Neural cell (in vitro differentiated cells): ENCODE measurements at regions not wholly inside any gene's neighbourhood (a gene's known extent, or its start where the extent isn't known, plus 50 kb on each side); places are given as distances from the start of the nearest gene placed in this dataset.

ENCODE experiments used
- CTCF ChIP-seq: fragments of 450-650 bp; IDR thresholded peaks from 2 replicates; pipeline ENCODE4 v1.5.1; 2014; ENCODE audit warnings: antibody characterized with exemption, mild to moderate bottlenecking, moderate library complexity; ENCODE audit not compliant: poor library complexity, severe bottlenecking
- EP300 ChIP-seq: fragments of 450-650 bp; conservative IDR thresholded peaks from 2 replicates; pipeline ENCODE4 v1.6.1; 2014; ENCODE audit warnings: antibody characterized with exemption, mild to moderate bottlenecking, moderate library complexity; ENCODE audit not compliant: poor library complexity, severe bottlenecking
- EZH2 ChIP-seq: fragments of 200-600, 300-800 bp; shearing (Covaris generic), sonication (generic); IDR thresholded peaks from 2 replicates; pipeline ENCODE4 v1.6.1; 2014; ENCODE audit warnings: antibody characterized with exemption, low read length, borderline replicate concordance, mild to moderate bottlenecking; ENCODE audit not compliant: insufficient read depth, poor library complexity, severe bottlenecking
- MXI1 ChIP-seq: fragments of 450-650 bp; conservative IDR thresholded peaks from 2 replicates; pipeline ENCODE4 v1.6.1; 2014; ENCODE audit warnings: antibody characterized with exemption, mild to moderate bottlenecking; ENCODE audit not compliant: poor library complexity, severe bottlenecking
- POLR2AphosphoS5 ChIP-seq: IDR thresholded peaks from 2 replicates; pipeline ENCODE4 v1.6.1; 2012
- SMC3 ChIP-seq: fragments of 450-650 bp; conservative IDR thresholded peaks from 2 replicates; pipeline ENCODE4 v1.6.1; 2014; ENCODE audit warnings: antibody characterized with exemption, mild to moderate bottlenecking, moderate library complexity; ENCODE audit not compliant: poor library complexity
- TAF1 ChIP-seq: IDR thresholded peaks from 2 replicates; pipeline ENCODE4 v1.6.1; 2012; ENCODE audit warnings: low read depth

GRCh38 chr3:4904811-4905695, 74.2 kb upstream of the BHLHE40 start:
- TF ChIP-seq CTCF (no peak), MXI1 (no peak), EZH2 (no peak), TAF1 (no peak), SMC3 (no peak), POLR2AphosphoS5 (no peak), EP300 (no peak)
